GM10266 (cell line): ENCODE measurements at regions not wholly inside any gene's neighbourhood (a gene's known extent, or its start where the extent isn't known, plus 50 kb on each side); places are given as distances from the start of the nearest gene placed in this dataset.

Experiments used
- DNase-seq: peaks from one replicate; pipeline ENCODE4 v3.0.0; 2012; ENCODE audit errors: extremely low spot score
- CTCF ChIP-seq: IDR thresholded peaks from 2 replicates; pipeline ENCODE4 v1.5.1; 2012; ENCODE audit warnings: mild to moderate bottlenecking, low read depth; ENCODE audit not compliant: control insufficient read depth, insufficient read depth; ENCODE audit errors: missing control alignments

DNA sequence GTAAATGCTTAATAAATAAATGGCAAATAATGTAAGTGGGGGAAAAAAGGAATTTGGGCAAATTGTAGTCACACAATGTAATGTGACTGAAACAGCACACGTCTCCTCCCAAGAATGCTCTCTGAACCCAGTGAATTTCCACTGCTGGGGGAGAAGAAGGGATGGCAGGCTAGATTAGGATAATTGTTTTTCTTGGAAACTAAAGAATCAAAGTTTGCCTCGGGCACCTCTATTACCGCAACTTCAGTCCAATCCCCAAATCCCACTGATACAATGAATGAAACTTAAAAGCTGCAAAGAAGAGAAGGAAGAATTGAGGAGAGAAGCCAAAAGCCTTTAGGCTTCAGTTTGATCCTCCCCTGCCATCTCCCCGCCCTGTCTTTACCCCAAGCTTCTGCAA, 423.2 kb upstream of the PAPPA start:
- DNase-seq: no peak
- no peak for TF ChIP-seq CTCF

DNA sequence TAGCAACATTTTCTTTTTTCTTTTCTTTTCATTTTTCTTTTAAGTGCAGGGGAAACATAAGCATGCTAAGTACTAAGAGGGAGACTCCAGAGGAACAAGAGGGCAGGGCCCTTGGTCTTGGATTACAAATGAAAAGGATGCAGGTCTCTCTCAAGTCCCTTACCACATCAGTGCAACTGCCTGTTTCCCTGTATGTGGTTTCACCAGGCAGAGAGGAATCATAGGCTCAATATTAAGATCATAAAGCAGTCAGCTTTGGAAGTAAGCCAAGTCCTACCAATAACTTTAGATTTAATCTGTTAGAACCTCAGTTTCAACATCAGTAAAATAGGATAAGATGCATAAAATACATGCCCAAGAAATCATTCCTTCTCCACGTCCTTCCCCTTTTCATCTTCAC, 422.7 kb upstream of the PAPPA start:
- DNase-seq: no peak
- TF ChIP-seq CTCF: no peak

GRCh38 chr9:115733318-115734110, 420.1 kb upstream of the PAPPA start:
- DNase-seq: no peak
- TF ChIP-seq CTCF: no peak

DNA sequence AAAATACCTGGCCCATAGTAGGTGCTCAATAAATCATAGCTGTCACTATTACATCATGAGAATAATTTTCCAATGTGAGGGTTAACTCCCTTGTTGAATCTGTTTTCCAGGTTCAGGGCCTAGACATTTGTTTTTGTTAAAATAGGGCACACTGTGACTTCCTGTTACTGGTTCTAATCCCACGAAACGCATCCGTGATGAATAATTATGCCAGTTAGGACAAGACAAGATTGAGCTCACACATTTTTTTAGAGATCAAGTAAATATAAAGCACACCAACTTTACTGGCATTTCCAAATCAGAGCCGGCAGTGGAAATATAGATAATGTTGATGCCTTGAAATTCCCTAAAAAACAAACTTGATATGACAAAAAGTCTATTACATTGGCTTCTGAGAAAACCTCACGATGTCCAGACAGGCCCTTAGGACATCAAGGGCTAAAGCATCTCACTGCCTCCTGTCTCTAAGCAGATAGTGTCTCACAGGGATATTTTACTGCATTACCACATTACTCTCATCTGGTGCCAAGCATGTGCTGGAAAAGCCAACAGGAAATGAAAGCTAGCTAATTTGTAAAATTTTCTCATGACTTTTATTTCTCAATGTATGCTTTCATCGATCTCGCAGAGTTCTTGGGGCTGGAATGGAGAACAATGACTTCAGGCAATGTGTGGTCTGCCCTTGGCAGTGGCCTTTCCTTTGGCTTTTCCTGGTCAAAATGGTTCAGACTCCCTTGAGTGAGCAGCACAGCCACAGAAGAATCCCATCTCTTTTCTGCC, 414.3 kb upstream of the PAPPA start:
- no peak for DNase-seq
- TF ChIP-seq CTCF: no peak

DNA sequence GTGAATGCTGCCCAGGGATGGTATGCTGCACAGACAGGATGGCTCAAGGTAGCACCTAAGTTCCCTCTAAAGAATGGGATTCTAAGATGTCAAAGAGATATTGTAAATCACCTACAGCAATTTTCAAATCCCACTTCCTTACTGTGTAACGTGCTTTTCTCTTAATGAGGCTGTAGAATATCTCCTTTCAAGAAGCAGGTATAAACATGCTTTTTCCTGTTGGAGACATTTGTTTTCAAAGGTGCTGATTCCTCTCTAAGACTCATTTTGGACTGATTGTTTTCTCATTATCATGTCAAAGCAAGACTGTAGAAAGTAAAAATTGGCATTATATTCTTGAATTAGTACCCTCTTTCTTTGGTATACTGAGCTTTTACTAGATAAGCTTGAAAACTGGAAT, 412.6 kb upstream of the PAPPA start:
- no peak for DNase-seq
- no peak for TF ChIP-seq CTCF

- no peak for TF ChIP-seq CTCF
- no peak for DNase-seq
Observed at GRCh38 chr9:115743709-115744605, 409.6 kb upstream of the PAPPA start.
